ENCODE measurements at regions not wholly inside any gene's neighbourhood (a gene's known extent, or its start where the extent isn't known, plus 50 kb on each side); places are given as distances from the start of the nearest gene placed in this dataset.

- Histone ChIP-seq H3K9me3 (ENCODE audit: low read depth, low read length) (no peaks in the 10 kb centered on the region), H3K36me3 (ENCODE audit: insufficient read depth, low read length) (no peaks in the 10 kb centered on the region), H3K4me3 (no peak overlapping the region), H3K9ac (ENCODE audit: insufficient read length) (no peak overlapping the region), H3K27ac (peak overlapping the region; percentile 10; the same call in 1 of the 2 replicates)
- TF ChIP-seq POLR2AphosphoS5 (IDR thresholded peaks at IDR 0.05; ENCODE audit: borderline replicate concordance, low read depth, low read length) (peak; percentile 41; the same call in 1 of the 2 replicates), EZH2 (IDR thresholded peaks at IDR 0.05) (no peak)
- DNase-seq (ENCODE audit: low read depth, low spot score) = peak; percentile 97
These were observed 258.1 kb downstream of the TBL1XR1 start for GRCh38 chr3:176939022-176939817.

- no peak for TF ChIP-seq POLR2AphosphoS5 (IDR thresholded peaks at IDR 0.05; ENCODE audit: borderline replicate concordance, low read depth, low read length)
- no peak for TF ChIP-seq FOXP2 (optimal IDR thresholded peaks at IDR 0.05; ENCODE audit: control extremely low read depth, extremely low read length, insufficient read depth)
- no peak for TF ChIP-seq EZH2 (IDR thresholded peaks at IDR 0.05)
- DNase-seq (ENCODE audit: low read depth, low spot score) = no peak
- no peaks in the 10 kb centered on the region for H3K9me3 ChIP-seq (ENCODE audit: low read depth, low read length)
- H3K9ac ChIP-seq (ENCODE audit: insufficient read length) = peak overlapping the region; percentile 24
- H3K36me3 ChIP-seq (ENCODE audit: insufficient read depth, low read length) = no peaks in the 10 kb centered on the region
- no peak overlapping the region for H3K4me3 ChIP-seq
- H3K27ac ChIP-seq = peak overlapping the region; percentile 6; the same call in 1 of the 2 replicates
These were observed 259.3 kb downstream of the TBL1XR1 start for GRCh38 chr3:176937994-176938393.

- Histone ChIP-seq H3K27ac (no peak overlapping the region), H3K9me3 (ENCODE audit: low read depth, low read length) (no peaks in the 10 kb centered on the region), H3K4me3 (no peak overlapping the region), H3K9ac (ENCODE audit: insufficient read length) (no peak overlapping the region), H3K36me3 (ENCODE audit: insufficient read depth, low read length) (no peaks in the 10 kb centered on the region)
- TF ChIP-seq FOXP2 (optimal IDR thresholded peaks at IDR 0.05; ENCODE audit: control extremely low read depth, extremely low read length, insufficient read depth) = no peak
- no peak for TF ChIP-seq POLR2AphosphoS5 (IDR thresholded peaks at IDR 0.05; ENCODE audit: borderline replicate concordance, low read depth, low read length)
- no peak for TF ChIP-seq EZH2 (IDR thresholded peaks at IDR 0.05)
- no peak for DNase-seq (ENCODE audit: low read depth, low spot score)
These were observed 259.7 kb downstream of the TBL1XR1 start for GRCh38 chr3:176937541-176937940.

- no peak for DNase-seq (ENCODE audit: low read depth, low spot score)
- Histone ChIP-seq H3K36me3 (ENCODE audit: insufficient read depth, low read length) (no peaks in the 10 kb centered on the region), H3K4me3 (no peak overlapping the region), H3K9me3 (ENCODE audit: low read depth, low read length) (no peaks in the 10 kb centered on the region), H3K27ac (peak overlapping the region; percentile 33; the same call in 1 of the 2 replicates), H3K9ac (ENCODE audit: insufficient read length) (no peak overlapping the region)
- no peak for TF ChIP-seq EZH2 (IDR thresholded peaks at IDR 0.05)
- no peak for TF ChIP-seq POLR2AphosphoS5 (IDR thresholded peaks at IDR 0.05; ENCODE audit: borderline replicate concordance, low read depth, low read length)
- TF ChIP-seq FOXP2 (optimal IDR thresholded peaks at IDR 0.05; ENCODE audit: control extremely low read depth, extremely low read length, insufficient read depth) = no peak
These were observed 261.9 kb downstream of the TBL1XR1 start for GRCh38 chr3:176935194-176935888.

GRCh38 chr3:176934698-176935097, 262.6 kb downstream of the TBL1XR1 start:
- Histone ChIP-seq H3K27ac (no peak overlapping the region), H3K36me3 (ENCODE audit: insufficient read depth, low read length) (no peaks in the 10 kb centered on the region), H3K9ac (ENCODE audit: insufficient read length) (no peak overlapping the region), H3K4me3 (no peak overlapping the region), H3K9me3 (ENCODE audit: low read depth, low read length) (no peaks in the 10 kb centered on the region)
- TF ChIP-seq EZH2 (IDR thresholded peaks at IDR 0.05) = no peak
- no peak for TF ChIP-seq POLR2AphosphoS5 (IDR thresholded peaks at IDR 0.05; ENCODE audit: borderline replicate concordance, low read depth, low read length)
- no peak for TF ChIP-seq FOXP2 (optimal IDR thresholded peaks at IDR 0.05; ENCODE audit: control extremely low read depth, extremely low read length, insufficient read depth)
- DNase-seq (ENCODE audit: low read depth, low spot score) = no peak

GRCh38 chr3:176933704-176934103, 263.6 kb downstream of the TBL1XR1 start:
- no peaks in the 10 kb centered on the region for H3K9me3 ChIP-seq (ENCODE audit: low read depth, low read length)
- H3K36me3 ChIP-seq (ENCODE audit: insufficient read depth, low read length) = no peaks in the 10 kb centered on the region
- no peak overlapping the region for H3K4me3 ChIP-seq
- no peak overlapping the region for H3K9ac ChIP-seq (ENCODE audit: insufficient read length)
- DNase-seq (ENCODE audit: low read depth, low spot score) = no peak
- no peak for TF ChIP-seq FOXP2 (optimal IDR thresholded peaks at IDR 0.05; ENCODE audit: control extremely low read depth, extremely low read length, insufficient read depth)
- TF ChIP-seq POLR2AphosphoS5 (IDR thresholded peaks at IDR 0.05; ENCODE audit: borderline replicate concordance, low read depth, low read length) = no peak
- TF ChIP-seq EZH2 (IDR thresholded peaks at IDR 0.05) = no peak
- no peak overlapping the region for H3K27ac ChIP-seq

- Histone ChIP-seq H3K4me3 (no peak overlapping the region), H3K9ac (ENCODE audit: insufficient read length) (no peak overlapping the region), H3K36me3 (ENCODE audit: insufficient read depth, low read length) (no peaks in the 10 kb centered on the region), H3K9me3 (ENCODE audit: low read depth, low read length) (no peaks in the 10 kb centered on the region), H3K27ac (no peak overlapping the region)
- TF ChIP-seq EZH2 (IDR thresholded peaks at IDR 0.05) (no peak), FOXP2 (optimal IDR thresholded peaks at IDR 0.05; ENCODE audit: control extremely low read depth, extremely low read length, insufficient read depth) (no peak), POLR2AphosphoS5 (IDR thresholded peaks at IDR 0.05; ENCODE audit: borderline replicate concordance, low read depth, low read length) (no peak)
- DNase-seq (ENCODE audit: low read depth, low spot score) = no peak
These were observed 264.8 kb downstream of the TBL1XR1 start for GRCh38 chr3:176932433-176932832.

GRCh38 chr3:176931991-176932390, 265.3 kb downstream of the TBL1XR1 start:
- Histone ChIP-seq H3K4me3 (no peak overlapping the region), H3K27ac (no peak overlapping the region), H3K9me3 (ENCODE audit: low read depth, low read length) (no peaks in the 10 kb centered on the region), H3K36me3 (ENCODE audit: insufficient read depth, low read length) (no peaks in the 10 kb centered on the region), H3K9ac (ENCODE audit: insufficient read length) (no peak overlapping the region)
- DNase-seq (ENCODE audit: low read depth, low spot score) = no peak
- no peak for TF ChIP-seq POLR2AphosphoS5 (IDR thresholded peaks at IDR 0.05; ENCODE audit: borderline replicate concordance, low read depth, low read length)
- TF ChIP-seq EZH2 (IDR thresholded peaks at IDR 0.05) = no peak
- TF ChIP-seq FOXP2 (optimal IDR thresholded peaks at IDR 0.05; ENCODE audit: control extremely low read depth, extremely low read length, insufficient read depth) = no peak
